HG03095 (cell line): ENCODE measurements at regions not wholly inside any gene's neighbourhood (a gene's known extent, or its start where the extent isn't known, plus 50 kb on each side); places are given as distances from the start of the nearest gene placed in this dataset.

Experiments
- ATAC-seq: cut with Tn5 transposase; IDR thresholded peaks from one replicate; pipeline ENCODE4 v1.9.1; 2021; ENCODE audit warnings: moderate library complexity; ENCODE audit not compliant: unreplicated experiment

GRCh38 chr2:21486445-21486844 is 362.7 kb downstream of the TDRD15 start:
- no peak for ATAC-seq

- ATAC-seq: no peak
Observed at GRCh38 chr2:21489080-21489479, 365.3 kb downstream of the TDRD15 start.

DNA sequence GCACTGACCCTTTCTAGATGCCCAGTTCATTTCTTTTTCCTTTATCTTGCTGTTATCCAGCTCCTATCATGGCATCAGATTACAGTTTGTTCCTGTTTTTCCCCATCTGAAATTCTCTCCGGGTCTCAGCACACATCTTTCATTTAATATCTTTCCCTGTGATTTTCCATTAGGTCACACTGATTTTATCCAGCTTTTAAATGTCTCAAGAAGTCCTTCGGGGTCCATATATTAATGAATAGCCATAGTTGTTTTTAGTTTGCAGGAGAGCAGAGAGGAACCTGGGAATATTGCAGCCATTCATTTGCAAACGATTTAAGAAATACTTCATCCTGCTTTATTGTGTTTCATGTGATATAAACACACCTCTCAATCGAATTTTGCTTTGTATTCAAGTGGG is 374.2 kb downstream of the TDRD15 start:
- no peak for ATAC-seq

- no peak for ATAC-seq
Observed at GRCh38 chr2:21500401-21500945, 376.7 kb downstream of the TDRD15 start.

DNA sequence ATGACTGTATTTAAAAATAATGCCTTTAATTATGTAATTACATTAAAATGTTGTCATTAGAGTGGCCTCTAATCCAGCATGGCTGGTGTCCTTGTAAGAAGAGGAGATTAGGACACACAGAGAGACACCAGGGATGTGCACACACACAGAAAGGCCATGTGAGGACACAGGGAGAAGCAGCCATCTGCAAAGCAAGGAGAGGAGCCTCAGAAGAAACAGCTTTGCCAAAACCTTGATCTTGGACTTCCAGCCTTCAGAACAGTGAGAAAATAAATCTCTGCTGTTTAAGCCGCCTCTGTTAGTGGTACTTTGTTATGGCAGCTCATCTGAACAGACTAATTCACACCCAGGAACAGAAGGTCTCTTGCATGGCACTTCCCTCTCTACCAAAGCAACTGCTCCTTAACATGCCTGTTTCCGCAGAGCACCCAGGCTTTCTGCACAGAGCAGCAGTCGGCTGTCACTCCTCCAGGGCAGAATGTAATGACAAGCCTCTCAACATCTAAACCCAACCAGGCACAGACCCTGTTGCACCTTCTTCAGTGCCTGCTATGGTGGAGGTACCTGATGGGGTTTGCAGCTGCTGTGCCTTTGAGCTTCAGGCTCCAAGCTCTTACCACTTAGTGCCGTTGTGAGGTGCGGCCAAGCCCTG is 377.7 kb downstream of the TDRD15 start:
- no peak for ATAC-seq

GRCh38 chr2:21515903-21516302 is 392.1 kb downstream of the TDRD15 start:
- ATAC-seq: no peak

- no peak for ATAC-seq
Observed at GRCh38 chr2:21519412-21519811, 395.6 kb downstream of the TDRD15 start.

DNA sequence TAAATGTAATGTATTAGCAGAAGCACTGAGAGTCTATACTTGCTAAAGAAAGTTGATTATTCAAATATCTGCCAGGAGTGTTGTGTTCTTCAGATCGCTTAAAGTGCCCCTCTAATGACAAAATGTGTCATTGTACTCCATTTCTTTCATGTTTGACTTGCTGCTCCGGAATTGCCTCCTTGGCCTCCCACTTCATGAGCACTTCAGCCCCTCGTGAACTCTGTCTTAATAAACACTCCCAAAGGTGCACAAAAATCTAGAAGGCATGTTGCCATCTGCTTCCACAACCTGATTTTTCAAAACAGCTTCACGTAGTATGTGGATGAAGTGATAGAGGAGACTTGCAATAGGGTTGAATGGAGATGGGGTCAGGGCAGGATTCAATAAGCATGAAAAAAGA is 396.1 kb downstream of the TDRD15 start:
- ATAC-seq: no peak

DNA sequence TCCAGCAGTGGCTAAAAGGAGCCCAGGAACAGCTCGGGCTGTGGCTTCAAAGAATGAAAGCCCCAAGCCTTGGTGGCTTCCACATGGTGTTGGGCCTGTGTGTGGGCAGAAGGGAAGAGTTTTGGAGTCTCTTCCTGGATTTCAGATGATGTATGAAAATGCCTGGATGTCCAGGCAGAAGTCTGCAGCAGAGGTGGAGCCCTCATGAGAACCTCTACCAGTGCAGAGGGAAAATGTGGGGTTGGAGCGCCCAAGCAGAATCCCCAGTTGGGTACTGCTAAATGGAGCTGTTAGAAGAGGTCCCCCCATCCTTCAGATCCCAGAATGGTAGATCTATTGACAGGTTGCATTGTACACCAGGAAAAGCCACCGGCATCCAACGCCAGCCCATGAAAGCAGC is 412.1 kb downstream of the TDRD15 start:
- no peak for ATAC-seq

GRCh38 chr2:21539685-21540084 is 415.9 kb downstream of the TDRD15 start:
- no peak for ATAC-seq

- ATAC-seq: no peak
Observed at GRCh38 chr2:21543630-21544029, 419.9 kb downstream of the TDRD15 start.

DNA sequence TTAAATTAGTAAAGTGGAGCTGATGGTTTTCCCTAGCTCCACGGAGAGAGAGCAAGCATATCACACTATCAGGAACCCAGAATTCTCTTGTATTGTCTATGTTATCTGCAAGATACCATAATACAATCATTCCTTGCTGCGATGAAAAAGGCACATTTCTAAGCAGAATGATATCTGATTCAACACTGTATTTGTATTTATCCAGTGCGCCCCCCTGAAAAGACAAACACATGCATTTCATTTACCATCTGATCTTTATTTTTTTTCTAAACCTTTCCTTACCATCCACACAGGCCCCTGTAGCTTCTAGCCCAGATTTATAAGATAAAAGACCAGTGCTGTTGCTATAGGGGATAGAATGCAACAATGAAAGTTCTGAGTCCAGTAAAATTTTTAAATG is 420.6 kb downstream of the TDRD15 start:
- no peak for ATAC-seq

DNA sequence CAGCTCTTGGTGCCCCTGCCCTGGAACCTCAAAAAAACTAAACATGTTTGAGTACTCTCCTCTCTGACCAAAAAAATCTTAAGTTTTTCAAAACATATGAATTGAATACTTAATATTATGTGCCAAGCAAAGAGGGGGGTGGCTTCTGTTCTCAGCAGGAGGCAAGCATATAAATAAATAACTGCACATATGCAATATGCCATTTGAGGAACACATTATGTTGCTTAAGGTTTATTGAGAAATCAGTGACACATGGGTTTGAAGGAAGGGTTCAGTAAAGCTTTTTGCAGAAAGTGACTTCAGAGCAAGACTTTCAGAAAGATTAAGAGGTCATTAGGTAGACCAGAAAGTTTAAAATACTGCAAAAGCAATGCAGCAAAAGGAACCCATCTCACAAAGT is 429.2 kb downstream of the TDRD15 start:
- no peak for ATAC-seq

DNA sequence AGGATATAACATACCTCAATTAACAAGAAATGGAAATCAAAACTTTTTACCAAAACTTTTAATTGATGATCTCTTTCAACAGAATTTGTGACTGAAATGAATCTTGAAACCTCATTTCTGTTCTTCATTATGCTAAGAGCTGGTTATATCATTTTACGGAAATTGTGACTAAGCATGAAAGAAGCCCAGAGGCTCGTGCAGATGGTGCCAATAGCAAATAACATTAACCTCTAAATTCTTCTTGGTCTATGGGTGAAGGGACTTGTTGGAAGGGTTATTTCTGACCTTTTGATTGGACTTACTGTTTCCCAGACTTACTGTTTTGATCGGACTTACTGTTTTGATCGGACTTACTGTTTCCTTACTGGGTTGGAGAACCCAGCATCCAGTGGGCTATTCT is 435.6 kb downstream of the TDRD15 start:
- no peak for ATAC-seq

GRCh38 chr2:21561965-21562364 is 438.2 kb downstream of the TDRD15 start:
- no peak for ATAC-seq

GRCh38 chr2:21567395-21567794 is 443.6 kb downstream of the TDRD15 start:
- ATAC-seq: no peak

GRCh38 chr2:21571686-21572085 is 447.9 kb downstream of the TDRD15 start:
- no peak for ATAC-seq

- no peak for ATAC-seq
Observed at GRCh38 chr2:21580391-21580790, 456.6 kb downstream of the TDRD15 start.

- ATAC-seq: no peak
Observed at GRCh38 chr2:21585881-21586280, 462.1 kb downstream of the TDRD15 start.

DNA sequence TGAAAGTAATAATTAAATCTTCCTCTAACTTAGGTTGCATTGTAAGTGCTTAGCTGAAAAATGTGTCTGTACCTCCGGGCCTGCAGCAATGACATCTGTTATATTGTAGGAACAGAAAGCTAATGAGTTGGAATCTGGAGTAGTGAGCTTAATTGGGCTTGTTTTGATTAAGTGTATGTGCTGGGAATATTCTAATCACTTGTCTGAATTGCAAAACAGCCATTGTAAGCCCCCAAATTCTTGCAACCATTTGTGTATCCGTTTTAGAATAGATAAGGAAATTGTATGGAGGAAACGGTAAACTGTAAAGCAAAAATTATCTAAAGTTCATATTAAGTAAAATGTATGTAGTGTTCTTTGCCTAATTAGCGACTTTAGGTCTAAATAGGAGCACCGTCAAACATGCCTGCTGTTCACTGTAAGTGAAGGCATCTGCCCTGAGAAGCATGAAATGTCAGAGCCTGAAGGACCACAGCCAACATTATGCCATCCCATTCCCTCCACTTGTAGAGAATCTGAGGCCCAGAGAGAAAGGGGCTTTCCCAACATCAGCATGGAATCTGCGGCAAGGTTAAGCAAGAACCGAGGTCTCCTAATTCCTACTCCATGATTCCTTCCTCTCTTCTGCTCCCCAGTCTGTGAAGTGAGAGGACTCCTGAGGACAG is 466.4 kb downstream of the TDRD15 start:
- ATAC-seq: no peak

GRCh38 chr2:21591926-21592325 is 468.2 kb downstream of the TDRD15 start:
- no peak for ATAC-seq

GRCh38 chr2:21599417-21599816 is 475.6 kb downstream of the TDRD15 start:
- no peak for ATAC-seq

DNA sequence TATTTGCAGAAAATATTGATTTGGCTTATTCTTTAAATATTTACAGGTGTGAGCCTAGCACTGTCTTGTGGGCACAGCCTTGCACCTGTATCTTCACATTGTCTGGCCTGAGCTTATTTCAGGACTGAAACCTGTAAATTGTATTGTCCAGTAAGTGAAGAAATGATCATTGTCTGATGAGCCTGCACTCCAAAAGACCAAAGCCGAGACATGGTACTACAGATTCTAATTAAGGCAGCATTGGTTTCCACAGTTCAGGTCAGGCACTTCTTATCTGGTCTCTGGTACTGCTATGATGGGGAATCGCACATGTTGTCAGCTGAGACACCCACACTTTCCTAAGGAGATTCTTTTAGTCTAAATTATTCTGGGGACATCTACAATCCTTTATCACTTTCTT is 479.0 kb downstream of the TDRD15 start:
- no peak for ATAC-seq
